ENCODE measurements at regions not wholly inside any gene's neighbourhood (a gene's known extent, or its start where the extent isn't known, plus 50 kb on each side); places are given as distances from the start of the nearest gene placed in this dataset.

GRCh38 chr16:59432276-59432675 is 698.2 kb upstream of the GOT2 start:
- TF ChIP-seq POLR2A (IDR thresholded peaks at IDR 0.05) (no peak), CTCF (IDR thresholded peaks at IDR 0.05) (no peak), POLR2AphosphoS5 (IDR thresholded peaks at IDR 0.05) (no peak)

Data from prostate gland (tissue), 2 donors.